ENCODE measurements at regions not wholly inside any gene's neighbourhood (a gene's known extent, or its start where the extent isn't known, plus 50 kb on each side); places are given as distances from the start of the nearest gene placed in this dataset.

DNA sequence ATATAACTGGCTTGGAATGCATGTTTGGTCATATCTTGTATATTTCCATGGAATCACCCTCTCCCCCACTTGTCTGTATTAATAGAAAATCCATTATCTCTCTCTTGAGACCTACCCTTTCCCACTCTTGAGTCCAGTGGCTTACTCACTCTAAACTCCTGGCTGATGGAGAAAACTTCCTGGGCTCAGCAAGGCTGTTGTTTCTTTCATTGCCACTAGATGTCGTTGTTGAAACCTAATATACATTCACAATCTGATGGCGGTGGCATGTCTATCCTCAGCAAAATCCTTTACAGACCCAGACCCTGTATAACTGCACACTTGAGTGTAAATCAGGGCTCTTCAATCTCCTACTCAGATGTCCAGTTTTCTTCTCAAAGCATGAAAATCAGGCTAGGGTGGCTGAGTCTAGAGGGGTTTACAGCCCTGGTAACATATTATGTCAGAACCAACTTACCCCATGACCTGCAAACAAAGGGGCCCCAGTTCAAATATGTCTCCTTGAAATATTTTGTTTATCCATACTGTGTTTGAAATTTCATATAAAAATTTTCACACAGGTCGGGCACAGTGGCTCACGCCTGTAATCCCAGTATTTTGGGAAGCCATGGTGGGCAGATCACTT lies 70.0 kb upstream of the FAM241A start:
- H3K9me3 ChIP-seq: no peaks in the 10 kb centered on the region; the same call in 1 of the 2 replicates
- Mint-ChIP-seq H3K9me3 (ENCODE audit: unreplicated experiment) (peaks cover 26% of the 10 kb centered on the region), H3K4me3 (ENCODE audit: unreplicated experiment) (no peak overlapping the region), H3K27me3 (ENCODE audit: insufficient read depth, unreplicated experiment) (no peaks in the 10 kb centered on the region), H3K27ac (ENCODE audit: unreplicated experiment) (no peak overlapping the region), H3K36me3 (ENCODE audit: insufficient read depth, unreplicated experiment) (no peaks in the 10 kb centered on the region), H3K4me1 (ENCODE audit: low read depth, unreplicated experiment) (no peaks in the 10 kb centered on the region)
- H3K27me3 ChIP-seq (replicated peaks; ENCODE audit: control insufficient read depth, insufficient read depth, low read length): no peaks in the 10 kb centered on the region
- intact Hi-C loops (cut with micrococcal nuclease; ENCODE audit: unreplicated experiment): no loop called here
- DNase-seq: peak; percentile 42 to 46
- H3K36me3 ChIP-seq (ENCODE audit: control insufficient read depth, insufficient read depth, low read length): no peaks in the 10 kb centered on the region
- TF ChIP-seq, protein P1, sequence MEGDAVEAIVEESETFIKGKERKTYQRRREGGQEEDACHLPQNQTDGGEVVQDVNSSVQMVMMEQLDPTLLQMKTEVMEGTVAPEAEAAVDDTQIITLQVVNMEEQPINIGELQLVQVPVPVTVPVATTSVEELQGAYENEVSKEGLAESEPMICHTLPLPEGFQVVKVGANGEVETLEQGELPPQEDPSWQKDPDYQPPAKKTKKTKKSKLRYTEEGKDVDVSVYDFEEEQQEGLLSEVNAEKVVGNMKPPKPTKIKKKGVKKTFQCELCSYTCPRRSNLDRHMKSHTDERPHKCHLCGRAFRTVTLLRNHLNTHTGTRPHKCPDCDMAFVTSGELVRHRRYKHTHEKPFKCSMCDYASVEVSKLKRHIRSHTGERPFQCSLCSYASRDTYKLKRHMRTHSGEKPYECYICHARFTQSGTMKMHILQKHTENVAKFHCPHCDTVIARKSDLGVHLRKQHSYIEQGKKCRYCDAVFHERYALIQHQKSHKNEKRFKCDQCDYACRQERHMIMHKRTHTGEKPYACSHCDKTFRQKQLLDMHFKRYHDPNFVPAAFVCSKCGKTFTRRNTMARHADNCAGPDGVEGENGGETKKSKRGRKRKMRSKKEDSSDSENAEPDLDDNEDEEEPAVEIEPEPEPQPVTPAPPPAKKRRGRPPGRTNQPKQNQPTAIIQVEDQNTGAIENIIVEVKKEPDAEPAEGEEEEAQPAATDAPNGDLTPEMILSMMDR (IDR thresholded peaks at IDR 0.05; ENCODE audit: insufficient read depth in 1 of 2, low read depth in 1 of 2, low read length in 1 of 2, severe bottlenecking in 1 of 2, unreplicated experiment in 1 of 2): peak; percentile 55 to 64
- POLR2A ChIA-PET: no interaction called here
- H3K4me1 ChIP-seq: peaks cover 7% of the 10 kb centered on the region; the same call in 1 of the 2 replicates
- no peak overlapping the region for H3K4me3 ChIP-seq (ENCODE audit: low read depth, low read length)
- no TSS peak for BruUV-seq (replicated peaks)
- CTCF ChIA-PET: interaction anchor here (1.0 kb wide), 1 partner anchor 9 kb away, joined by 3 read pairs; no protein-coding TSS in a partner anchor

DNA sequence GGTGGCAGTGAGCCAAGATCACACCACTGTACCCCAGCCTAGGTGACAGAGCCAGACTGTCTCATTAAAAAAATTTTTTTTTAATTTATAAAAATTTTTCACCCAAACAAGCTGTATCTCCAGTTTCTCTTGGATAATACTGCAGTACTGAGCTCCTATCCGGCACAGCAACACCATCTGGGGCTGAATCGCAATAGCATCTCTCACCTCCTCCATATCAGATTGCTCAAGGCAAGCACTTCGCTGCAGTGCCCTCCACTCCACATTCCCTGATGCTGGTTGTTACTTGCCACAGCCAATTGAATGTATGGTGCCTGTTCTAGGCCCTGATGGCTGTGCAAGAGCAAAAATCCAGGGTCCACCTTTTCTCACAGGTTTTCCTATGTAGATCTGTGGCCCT lies 69.3 kb upstream of the FAM241A start:
- CTCF ChIA-PET: interaction anchor here (0.9 to 1.0 kb wide), 2 partner anchors 8 to 21 kb away, joined by 3 read pairs; no protein-coding TSS in a partner anchor

DNA sequence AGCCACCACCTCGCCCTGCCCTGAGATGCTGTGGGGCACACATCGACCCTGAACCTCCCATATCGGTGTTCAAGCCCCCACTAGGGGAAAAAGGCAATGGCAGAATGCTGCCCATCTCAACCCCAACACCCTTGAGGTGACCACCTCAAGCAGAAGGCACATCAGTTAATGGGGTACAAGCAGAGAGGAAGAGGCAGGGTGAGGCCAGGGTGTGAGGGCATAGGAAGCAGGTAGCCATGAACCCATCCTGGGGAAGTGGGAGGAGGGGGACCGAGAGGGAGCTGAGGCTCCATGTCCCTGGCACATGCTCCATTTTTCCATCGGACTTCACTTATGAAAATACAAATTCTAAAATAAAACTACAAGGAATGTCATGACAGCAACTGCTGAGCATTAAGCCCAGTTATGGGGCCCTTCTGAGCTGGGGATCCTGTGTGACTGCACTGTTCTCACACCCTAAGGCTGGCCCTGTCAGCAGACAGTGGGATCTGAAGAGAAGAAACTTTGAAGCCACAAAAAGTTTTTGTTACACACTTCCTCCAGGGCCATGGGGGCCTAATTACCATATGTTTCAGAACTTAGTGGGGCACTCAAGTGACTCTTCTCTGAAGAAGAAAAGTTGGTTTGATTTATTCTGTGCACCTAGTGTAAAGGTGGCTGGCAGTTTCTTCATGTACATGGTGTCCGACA lies 68.2 kb upstream of the FAM241A start:
- DNase-seq: no peak
- ChIA-PET POLR2A (no interaction called here), CTCF (no interaction called here)
- Mint-ChIP-seq H3K27me3 (ENCODE audit: insufficient read depth, unreplicated experiment) (no peaks in the 10 kb centered on the region), H3K4me1 (ENCODE audit: low read depth, unreplicated experiment) (no peaks in the 10 kb centered on the region), H3K9me3 (ENCODE audit: unreplicated experiment) (peaks cover 29% of the 10 kb centered on the region), H3K36me3 (ENCODE audit: insufficient read depth, unreplicated experiment) (no peaks in the 10 kb centered on the region), H3K4me3 (ENCODE audit: unreplicated experiment) (no peak overlapping the region), H3K27ac (ENCODE audit: unreplicated experiment) (no peak overlapping the region)
- Histone ChIP-seq H3K9me3 (no peaks in the 10 kb centered on the region; the same call in 1 of the 2 replicates), H3K4me3 (ENCODE audit: low read depth, low read length) (no peak overlapping the region), H3K4me1 (peaks cover 7% of the 10 kb centered on the region; the same call in 1 of the 2 replicates), H3K36me3 (ENCODE audit: control insufficient read depth, insufficient read depth, low read length) (no peaks in the 10 kb centered on the region), H3K27me3 (replicated peaks; ENCODE audit: control insufficient read depth, insufficient read depth, low read length) (no peaks in the 10 kb centered on the region)
- intact Hi-C loops (cut with micrococcal nuclease; ENCODE audit: unreplicated experiment): no loop called here
- TF ChIP-seq, protein P1 (IDR thresholded peaks at IDR 0.05; ENCODE audit: insufficient read depth in 1 of 2, low read depth in 1 of 2, low read length in 1 of 2, severe bottlenecking in 1 of 2, unreplicated experiment in 1 of 2): no peak
- no TSS peak for BruUV-seq (replicated peaks)

More for the DNA sequence above, 69.3 kb upstream of the FAM241A start:
- no TSS peak for BruUV-seq (replicated peaks)
- no peaks in the 10 kb centered on the region for H3K36me3 ChIP-seq (ENCODE audit: control insufficient read depth, insufficient read depth, low read length)
- POLR2A ChIA-PET: no interaction called here
- Mint-ChIP-seq H3K36me3 (ENCODE audit: insufficient read depth, unreplicated experiment) (no peaks in the 10 kb centered on the region), H3K4me1 (ENCODE audit: low read depth, unreplicated experiment) (no peaks in the 10 kb centered on the region), H3K27ac (ENCODE audit: unreplicated experiment) (no peak overlapping the region), H3K9me3 (ENCODE audit: unreplicated experiment) (peaks cover 29% of the 10 kb centered on the region), H3K27me3 (ENCODE audit: insufficient read depth, unreplicated experiment) (no peaks in the 10 kb centered on the region), H3K4me3 (ENCODE audit: unreplicated experiment) (no peak overlapping the region)
- intact Hi-C loops (cut with micrococcal nuclease; ENCODE audit: unreplicated experiment): no loop called here
- H3K4me1 ChIP-seq: peaks cover 7% of the 10 kb centered on the region; the same call in 1 of the 2 replicates
- TF ChIP-seq, protein P1 (IDR thresholded peaks at IDR 0.05; ENCODE audit: insufficient read depth in 1 of 2, low read depth in 1 of 2, low read length in 1 of 2, severe bottlenecking in 1 of 2, unreplicated experiment in 1 of 2): no peak
- DNase-seq: no peak
- H3K4me3 ChIP-seq (ENCODE audit: low read depth, low read length): no peak overlapping the region
- no peaks in the 10 kb centered on the region; the same call in 1 of the 2 replicates for H3K9me3 ChIP-seq
- no peaks in the 10 kb centered on the region for H3K27me3 ChIP-seq (replicated peaks; ENCODE audit: control insufficient read depth, insufficient read depth, low read length)
